GM06990 (cell line): ENCODE measurements at regions not wholly inside any gene's neighbourhood (a gene's known extent, or its start where the extent isn't known, plus 50 kb on each side); places are given as distances from the start of the nearest gene placed in this dataset.

Source experiments
- DNase-seq: peaks from one replicate; pipeline ENCODE4 v3.0.0-alpha.2; 2011; ENCODE audit not compliant: insufficient read length; ENCODE audit errors: extremely low read depth
- H3K27me3 ChIP-seq: replicated peaks from 2 replicates; pipeline ENCODE4 v1.6.0; 2011; ENCODE audit warnings: low read length; ENCODE audit not compliant: control insufficient read depth, insufficient read depth
- H3K36me3 ChIP-seq: 2 replicates; pipeline ENCODE4 v1.5.1; 2011; ENCODE audit warnings: low read length; ENCODE audit not compliant: control insufficient read depth, insufficient read depth
- H3K4me3 ChIP-seq: replicated peaks from 2 replicates; pipeline ENCODE4 v1.5.1; 2011; ENCODE audit warnings: low read depth, mild to moderate bottlenecking, control low read depth, low read length
- CTCF ChIP-seq: IDR thresholded peaks from 2 replicates; pipeline ENCODE4 v1.5.1; 2011; ENCODE audit warnings: low read length, control low read depth, mild to moderate bottlenecking, inconsistent platforms; ENCODE audit not compliant: insufficient read depth, poor library complexity, severe bottlenecking

DNA sequence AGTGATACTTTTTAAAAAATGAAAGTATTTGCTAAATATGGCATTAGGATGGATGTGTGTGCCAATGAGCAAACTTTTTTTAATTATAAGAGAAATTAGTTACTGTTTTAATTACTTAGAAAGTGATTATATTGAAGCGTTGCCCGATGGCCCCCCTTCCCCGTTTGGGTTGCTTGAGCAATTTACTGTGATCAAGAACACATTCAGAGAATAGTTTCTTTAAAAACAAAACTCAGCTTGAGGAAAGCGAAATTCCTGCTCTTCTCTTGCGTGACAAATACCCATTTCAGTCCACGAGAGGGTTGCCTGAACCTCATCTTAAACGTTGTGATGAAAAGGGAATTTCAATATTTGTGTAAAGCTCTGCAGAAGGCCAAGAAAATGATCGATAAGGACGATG is 234.1 kb downstream of the GATA3 start:
- H3K4me3 ChIP-seq = no peak overlapping the region
- TF ChIP-seq CTCF = no peak
- H3K27me3 ChIP-seq = no peaks in the 10 kb centered on the region
- no peaks in the 10 kb centered on the region for H3K36me3 ChIP-seq
- no peak for DNase-seq

DNA sequence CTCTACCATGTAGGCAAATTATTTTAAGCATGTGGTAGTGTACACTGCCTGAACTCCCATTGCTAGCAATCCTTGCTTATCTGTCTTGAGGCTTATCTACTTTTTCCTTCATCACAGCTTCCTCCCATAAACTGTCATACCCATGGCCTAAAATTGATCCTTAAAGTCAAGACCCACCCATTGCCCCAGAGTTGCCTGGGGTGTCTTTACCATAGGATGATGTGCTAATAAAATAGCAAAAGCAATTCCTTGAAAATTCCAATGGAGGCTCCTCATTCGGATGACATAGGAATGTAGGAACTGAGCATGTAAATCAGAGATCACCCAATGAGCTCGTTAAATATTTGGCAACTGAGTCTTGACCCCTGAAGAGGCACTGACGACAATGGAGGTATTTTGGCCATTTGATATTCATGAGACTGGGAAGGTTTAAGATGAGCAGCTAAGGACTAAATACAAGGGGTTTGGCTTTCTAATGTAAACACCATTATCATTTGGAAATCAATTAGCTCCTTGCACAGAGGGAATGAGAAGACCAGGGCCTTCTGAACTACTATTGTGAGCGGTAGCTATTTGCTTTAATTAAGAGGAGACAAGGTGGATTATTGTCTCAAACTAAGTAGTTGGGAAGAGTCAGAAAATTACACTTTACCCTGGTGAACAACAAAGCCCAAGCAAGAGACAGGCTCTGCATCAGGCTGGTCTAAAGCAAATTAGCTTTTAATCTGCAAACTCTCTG is 234.9 kb downstream of the GATA3 start:
- Histone ChIP-seq H3K27me3 (no peaks in the 10 kb centered on the region), H3K4me3 (no peak overlapping the region), H3K36me3 (no peaks in the 10 kb centered on the region)
- TF ChIP-seq CTCF = no peak
- DNase-seq = no peak

- Histone ChIP-seq H3K4me3 (no peak overlapping the region), H3K36me3 (no peaks in the 10 kb centered on the region), H3K27me3 (no peaks in the 10 kb centered on the region)
- no peak for DNase-seq
- no peak for TF ChIP-seq CTCF
Measured at GRCh38 chr10:8294779-8295178, 240.3 kb downstream of the GATA3 start.

- Histone ChIP-seq H3K27me3 (no peaks in the 10 kb centered on the region), H3K36me3 (no peaks in the 10 kb centered on the region), H3K4me3 (no peak overlapping the region)
- DNase-seq = no peak
- TF ChIP-seq CTCF = no peak
Measured at GRCh38 chr10:8295311-8295710, 240.8 kb downstream of the GATA3 start.

DNA sequence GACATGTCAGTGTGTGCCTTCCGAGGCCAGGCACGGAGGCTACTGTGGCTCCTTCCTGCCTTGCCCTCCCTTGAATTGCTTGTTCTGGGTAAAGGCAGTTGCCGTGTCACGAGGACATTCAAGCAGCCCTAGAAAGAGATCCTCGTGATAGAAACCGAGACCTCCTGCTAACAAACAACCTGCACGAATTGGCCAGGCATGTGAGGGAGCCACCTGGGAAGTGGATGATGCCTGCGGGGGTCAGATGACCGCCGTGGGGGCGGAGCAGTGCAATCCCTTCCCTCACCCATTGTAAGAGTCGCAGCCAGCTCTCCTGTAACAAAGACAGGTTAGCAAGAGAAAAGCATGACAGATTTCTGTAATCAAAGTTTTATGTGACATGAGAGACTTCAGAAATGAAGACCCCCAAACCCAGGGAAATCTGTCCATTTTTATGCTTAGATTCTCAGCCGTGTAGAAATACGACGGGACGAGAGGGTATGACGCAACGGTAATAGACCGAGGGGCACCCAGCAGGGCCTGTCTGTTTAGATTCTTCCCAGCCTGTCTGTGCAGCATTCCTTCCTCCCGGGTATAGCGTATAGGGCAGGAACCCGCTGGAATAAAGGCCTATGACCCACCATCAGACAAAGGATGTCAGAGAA is 241.7 kb downstream of the GATA3 start:
- Histone ChIP-seq H3K4me3 (no peak overlapping the region), H3K36me3 (no peaks in the 10 kb centered on the region), H3K27me3 (no peaks in the 10 kb centered on the region)
- TF ChIP-seq CTCF = no peak
- no peak for DNase-seq
